ENCODE measurements at regions not wholly inside any gene's neighbourhood (a gene's known extent, or its start where the extent isn't known, plus 50 kb on each side); places are given as distances from the start of the nearest gene placed in this dataset.

DNA sequence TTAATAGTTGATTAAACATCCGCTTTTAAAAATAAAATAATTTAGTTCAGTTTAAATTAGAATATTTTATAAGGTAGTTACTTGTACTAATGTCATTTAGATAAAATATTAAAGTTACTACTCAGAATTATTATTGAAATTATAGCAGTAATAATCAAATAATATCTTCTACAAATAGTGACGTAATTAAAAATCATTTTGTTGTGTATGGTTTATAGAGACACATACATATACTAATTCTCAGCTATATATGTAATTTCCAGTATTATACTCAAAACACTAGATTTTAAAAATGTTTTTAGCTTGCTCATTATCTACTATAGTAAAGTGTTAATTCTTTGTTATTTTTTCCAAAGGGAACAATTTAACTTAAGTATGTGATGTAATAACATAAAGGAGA lies 435.2 kb upstream of the MANEA start:
- no peak for ATAC-seq
- no peak for DNase-seq (ENCODE audit: low spot score)

DNA sequence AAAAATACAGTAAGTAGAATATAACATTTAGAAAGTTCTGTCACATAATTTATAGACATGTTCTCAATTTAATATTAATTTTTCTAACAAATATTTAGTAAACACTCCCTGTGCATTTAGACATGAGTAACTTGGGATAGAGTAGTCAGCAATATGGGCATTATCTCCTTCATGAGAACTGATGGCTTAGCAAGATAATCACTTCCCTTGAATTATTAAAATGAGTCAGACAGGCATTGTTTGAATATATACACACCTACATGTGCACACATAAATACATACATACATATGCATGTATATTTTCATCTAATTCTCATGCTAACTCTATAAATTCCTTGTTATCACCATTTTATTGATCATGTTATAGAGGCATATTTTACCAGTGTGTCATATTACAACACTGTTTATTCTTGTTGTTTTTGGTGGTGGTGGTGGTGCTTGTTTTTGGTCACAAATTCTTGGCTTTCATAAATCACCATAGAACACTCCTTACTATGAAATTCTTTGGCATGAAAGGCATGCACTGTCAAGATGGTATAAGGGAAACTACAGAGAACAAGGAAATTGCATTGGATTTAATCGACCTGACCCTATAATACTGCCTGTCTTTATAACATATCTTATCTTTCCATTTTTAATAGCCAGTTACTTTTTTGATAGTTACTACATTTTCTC lies 434.5 kb upstream of the MANEA start:
- ATAC-seq (no peak), DNase-seq (ENCODE audit: low spot score) (no peak)

DNA sequence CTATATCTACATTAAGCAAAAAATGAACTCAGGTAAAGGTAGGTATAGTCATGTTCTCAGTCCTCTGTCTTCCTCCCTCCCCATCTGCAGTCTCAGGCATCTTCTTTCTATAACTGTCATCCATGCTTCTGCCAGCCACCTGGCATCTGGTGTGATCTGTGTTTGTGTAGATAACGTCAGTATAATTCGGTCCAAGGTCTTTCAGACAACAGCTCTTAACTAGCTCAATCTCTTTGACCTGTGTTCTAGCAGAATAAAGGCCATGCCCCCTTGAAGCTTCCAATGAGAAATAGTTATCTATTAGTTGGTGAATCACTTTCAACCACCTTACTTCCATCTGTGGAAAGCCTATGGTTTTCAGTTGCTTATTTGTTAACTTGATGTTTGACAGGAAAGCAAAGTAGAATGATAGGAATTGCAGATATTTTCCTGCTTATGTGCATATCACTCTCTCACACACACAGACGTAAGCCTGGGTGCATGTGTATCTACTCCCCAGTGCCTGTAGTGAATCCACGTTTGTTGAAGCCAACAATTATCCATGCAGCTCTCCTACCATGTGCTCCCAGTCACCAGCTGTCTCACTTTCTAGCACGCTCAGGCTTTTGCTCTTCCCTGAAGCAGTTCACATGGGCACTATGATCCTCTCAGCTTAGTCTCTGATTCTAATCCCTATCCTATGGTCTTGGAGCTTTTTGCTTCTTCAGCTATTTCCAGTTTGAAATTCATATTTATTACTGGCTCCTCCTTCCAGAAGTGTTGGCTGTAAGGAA lies 433.7 kb upstream of the MANEA start:
- DNase-seq (ENCODE audit: low spot score): no peak
- peak; percentile 83 for ATAC-seq

DNA sequence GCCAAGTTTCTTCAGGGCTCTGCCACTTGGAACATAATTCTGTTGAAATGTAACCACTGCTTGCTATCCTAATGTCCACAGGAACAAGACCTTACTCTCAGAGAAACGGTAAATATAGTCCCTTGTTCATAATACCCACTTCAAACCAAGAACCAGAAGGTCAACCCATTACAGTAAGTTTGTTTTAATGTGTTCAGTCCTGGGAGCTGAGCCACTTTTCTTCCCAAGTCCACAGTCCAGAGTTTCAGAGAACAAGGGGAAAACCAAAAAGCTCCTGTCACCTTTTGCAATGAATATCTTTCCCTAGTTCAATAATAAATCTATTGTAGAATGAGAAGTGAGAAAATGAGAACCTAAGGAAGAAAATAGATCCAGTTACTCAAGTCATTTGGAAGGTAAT lies 431.9 kb upstream of the MANEA start:
- DNase-seq (ENCODE audit: low spot score) (no peak), ATAC-seq (peak; percentile 90)

DNA sequence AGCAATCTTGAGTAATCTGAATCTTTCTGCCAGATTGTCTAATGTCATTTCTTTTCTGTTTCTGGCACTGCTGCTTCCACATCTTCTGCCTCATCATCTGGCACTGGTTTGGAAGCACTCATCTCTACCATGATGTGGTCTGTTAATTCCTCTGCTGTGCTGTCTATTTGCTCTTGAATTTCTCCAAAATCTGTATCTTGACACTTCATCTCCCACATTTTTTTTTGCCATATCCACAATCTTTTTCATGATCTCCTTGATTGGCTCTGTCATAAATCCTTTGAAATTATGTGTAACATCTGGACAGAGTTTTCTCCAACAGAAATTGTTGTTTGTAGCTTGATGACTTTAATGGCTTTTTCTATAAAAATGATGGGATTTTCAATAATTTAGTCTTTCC lies 417.8 kb upstream of the MANEA start:
- ATAC-seq (no peak), DNase-seq (ENCODE audit: low spot score) (no peak)

DNA sequence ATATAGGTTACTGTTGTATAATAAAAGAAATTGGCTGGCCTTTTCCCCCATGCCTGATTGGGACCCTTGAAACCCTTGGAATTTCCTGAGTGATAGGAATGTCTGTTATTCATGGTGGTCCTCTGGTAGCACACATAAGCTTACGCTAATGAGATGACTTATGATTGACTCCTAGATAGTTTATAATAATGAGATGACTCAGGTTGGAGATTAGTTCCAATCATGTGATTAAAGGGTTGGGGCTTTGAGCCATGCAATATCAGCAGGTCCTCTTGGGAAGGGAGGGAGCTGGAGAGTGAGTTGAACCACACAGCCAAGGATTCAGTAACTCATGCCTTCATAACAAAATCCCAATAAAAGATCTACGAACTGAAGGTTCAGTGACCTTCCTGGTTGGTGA lies 407.6 kb upstream of the MANEA start:
- ATAC-seq (no peak), DNase-seq (ENCODE audit: low spot score) (no peak)

DNA sequence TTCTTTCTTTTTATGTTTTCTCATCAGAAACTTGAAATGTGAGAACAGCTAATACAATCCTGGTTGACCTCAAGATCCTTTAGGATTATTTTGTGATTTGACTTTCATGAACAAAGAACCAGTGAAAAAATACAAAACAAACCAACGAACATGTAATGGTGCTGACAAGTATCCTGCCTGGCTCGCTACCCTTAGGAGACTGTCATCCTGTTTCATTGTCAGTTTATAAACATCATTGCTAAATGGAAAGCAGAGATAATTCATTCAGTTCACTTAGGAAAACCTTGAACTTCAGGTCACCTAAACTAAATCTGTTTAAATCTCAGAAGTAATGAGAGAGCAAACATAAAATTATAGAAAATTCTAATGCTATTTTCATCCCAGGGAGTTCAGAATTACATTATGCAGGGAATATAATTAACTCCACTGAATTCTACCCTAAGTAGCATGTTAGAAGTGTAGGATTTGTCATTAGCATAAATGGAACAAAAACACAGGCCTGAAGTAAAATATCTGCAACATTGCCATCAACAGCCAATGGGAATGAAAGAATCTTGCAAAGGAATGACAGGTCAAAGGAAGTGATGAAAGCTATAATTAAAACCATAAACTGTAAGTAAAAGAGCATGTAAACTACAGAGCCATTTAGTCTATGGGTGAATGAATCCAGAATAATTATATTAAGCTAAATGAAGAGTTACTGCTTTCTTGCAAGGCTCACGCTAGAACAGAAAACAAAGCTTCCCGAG lies 401.2 kb upstream of the MANEA start:
- ATAC-seq: no peak
- no peak for DNase-seq (ENCODE audit: low spot score)

DNA sequence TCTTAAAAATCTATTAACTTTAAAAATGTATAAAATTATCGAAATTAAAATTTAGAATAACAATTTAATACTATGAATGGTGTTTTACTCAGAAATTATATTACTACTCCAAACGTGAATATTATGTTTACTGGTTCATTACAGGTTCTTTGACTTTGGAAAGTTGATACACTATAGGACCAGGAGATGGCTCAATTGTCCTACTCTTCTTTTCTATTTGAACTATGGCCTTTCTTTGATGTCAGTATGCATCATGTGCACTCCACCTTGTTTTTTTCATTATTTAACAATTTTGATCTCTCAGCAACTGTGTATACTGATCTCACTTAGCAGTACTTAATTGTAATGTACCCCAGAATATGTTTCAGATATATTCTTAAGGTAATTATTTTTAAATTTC lies 391.5 kb upstream of the MANEA start:
- DNase-seq (ENCODE audit: low spot score): no peak
- no peak for ATAC-seq

DNA sequence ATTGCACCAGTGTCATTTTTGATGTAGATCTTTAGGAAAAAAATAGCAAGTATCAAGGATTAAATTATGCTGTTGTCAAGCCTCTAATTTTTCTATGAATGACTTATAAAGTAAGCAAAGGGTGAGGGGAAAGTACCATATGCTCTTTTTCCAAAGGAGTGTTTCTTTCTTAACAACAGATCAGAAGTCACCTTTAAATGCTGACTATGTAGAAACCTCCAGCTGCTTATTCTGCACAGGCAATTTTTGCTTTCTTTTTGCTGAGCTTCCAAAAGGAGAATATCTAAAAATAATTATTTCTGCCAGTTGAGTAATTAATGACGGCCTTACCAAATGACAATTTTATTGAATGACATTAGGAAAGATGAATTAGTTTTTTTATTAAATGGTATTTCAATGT lies 390.6 kb upstream of the MANEA start:
- DNase-seq (ENCODE audit: low spot score) (no peak), ATAC-seq (no peak)

DNA sequence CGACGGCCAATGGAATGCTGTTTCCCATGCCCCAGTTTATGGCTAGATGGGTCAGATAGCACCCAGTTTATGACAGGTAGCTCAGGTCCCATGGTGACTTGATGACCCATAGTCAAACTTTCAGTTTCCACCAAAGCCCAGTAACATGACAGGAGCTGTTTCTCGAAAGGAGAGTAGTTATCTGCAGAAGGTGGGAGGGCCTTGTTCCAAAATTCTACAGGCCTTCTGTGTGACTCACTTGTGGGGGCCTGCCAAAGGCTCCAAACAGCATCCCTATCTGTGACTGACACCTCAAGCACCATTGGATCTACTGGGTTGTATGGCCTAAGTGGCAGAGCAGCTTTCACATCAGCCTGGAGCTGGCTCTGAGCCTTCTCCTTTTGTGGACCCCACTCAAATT lies 379.7 kb upstream of the MANEA start:
- DNase-seq (ENCODE audit: low spot score): no peak
- ATAC-seq: no peak

DNA sequence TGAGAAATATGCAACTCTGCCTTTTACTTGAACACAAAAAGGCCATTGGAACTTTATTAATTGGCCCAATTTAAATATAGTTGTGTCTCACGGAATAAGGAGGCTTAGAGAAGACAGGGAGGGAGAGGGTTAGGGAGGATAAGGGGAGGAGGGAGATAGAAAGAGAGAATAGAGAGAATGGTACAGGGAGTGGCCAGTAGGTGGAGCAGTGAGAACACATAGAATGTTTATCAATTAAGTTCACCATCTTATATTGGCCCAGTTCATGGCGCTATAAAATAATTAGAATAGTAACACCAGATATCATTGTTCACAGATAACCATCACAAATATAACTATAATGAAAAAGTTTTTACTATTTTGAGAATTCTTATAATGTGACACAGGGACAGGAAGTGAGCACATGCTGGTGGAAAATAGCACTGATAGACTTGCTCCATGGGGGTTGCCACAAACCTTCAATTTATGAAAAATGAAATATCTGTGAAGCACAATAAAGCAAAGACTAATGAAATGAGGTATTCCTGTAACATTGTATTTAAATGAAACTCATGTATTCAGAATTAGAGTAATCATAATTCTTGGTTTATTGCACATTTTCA lies 374.1 kb upstream of the MANEA start:
- ATAC-seq (peak; percentile 90), DNase-seq (ENCODE audit: low spot score) (no peak)

DNA sequence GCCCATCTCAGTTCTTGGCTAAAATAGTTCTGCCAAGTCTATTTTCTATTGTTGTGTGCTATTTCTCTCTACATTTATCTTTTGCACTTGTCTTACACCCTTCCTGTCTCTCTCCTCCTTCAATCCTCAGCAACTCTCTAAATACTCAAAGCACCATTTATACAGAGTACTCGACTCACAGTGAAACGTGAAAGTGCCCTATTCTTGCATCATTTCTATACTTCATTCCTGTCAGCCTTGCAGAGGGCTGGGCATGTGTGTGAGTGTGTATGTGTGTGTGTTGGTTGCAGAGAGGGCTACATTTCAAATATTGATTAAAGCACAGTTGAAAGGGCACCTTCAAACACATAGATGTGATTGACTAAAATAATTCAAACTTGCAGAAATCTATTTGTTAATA lies 373.2 kb upstream of the MANEA start:
- DNase-seq (ENCODE audit: low spot score) (no peak), ATAC-seq (no peak)

DNA sequence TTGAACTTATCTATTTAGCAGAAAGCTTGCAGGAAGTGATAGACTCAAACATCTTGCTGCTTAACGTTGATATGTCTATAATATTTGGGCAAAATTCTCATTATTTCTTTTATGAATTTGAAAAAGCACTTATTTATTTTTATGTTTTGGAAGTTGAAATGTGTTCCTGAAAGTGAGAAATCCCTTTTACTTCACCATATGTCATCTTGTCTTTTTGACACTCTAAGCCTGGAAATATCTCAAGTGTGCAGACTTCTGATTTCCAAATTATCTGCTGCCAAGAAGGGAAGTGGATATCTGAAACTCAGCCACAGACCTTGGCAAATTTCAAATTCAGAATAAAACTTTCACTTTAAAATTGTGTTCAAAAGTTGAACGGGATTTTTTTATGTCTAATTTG lies 368.7 kb upstream of the MANEA start:
- no peak for ATAC-seq

DNA sequence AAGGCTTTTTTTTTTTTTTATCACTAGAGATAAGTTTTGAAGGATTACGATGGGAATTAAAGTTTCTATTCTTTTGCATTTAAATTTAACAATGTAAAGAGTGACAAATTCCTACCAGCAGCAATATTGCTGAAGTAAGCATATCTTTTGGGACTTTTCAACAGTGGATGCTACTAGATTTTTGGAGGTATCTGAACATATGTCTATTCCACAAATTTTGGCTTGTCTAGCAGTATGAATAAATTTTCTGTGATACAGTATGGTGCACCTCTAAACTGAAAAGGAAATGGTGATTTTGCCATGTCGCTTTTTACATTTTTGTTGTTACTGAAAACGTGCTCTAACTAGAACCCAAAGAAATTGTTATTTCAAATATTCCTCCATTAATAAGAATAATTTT lies 368.3 kb upstream of the MANEA start:
- ATAC-seq (no peak), DNase-seq (ENCODE audit: low spot score) (no peak)

More for the DNA sequence above, 368.7 kb upstream of the MANEA start:
- no peak for DNase-seq (ENCODE audit: low spot score)

DNA sequence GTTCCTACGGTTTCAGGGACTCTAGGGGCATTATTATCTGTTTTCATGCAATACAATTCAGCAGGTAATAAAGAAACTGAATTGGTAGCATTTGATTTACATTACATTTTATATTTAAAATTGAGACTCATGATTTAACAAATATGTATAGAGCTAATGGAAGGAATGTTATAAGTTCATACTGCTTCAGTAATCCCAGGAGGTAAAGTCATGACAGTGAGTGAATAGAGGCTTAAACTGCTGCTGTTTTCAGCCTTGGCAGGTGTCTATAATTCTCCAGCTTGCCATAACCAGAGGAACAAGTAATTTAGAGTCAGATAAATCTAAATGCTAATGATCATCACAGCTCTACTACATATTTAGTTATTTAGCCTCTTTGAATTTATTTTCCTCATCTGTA lies 360.8 kb upstream of the MANEA start:
- ATAC-seq: no peak

DNA sequence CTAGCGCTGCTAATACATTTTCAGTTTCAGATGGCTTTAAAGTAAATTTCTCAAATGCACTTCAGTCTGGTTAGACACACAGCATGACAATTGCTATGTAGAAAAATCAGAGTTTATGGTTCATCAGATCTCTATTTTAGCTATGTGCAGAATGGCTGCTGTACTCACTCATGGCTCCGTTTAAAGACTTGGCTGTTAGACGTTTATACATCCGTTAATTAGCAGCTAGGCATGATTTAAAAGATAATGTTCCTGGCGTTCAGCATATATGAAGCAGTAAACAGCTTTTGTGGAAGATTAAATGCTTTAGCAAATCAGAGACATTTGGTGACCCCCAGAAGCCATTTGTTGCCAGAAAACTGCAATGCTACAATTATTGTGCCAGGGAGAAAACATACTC lies 350.0 kb upstream of the MANEA start:
- no peak for DNase-seq (ENCODE audit: low spot score)
- ATAC-seq: no peak

More for the DNA sequence above, 360.8 kb upstream of the MANEA start:
- no peak for DNase-seq (ENCODE audit: low spot score)

DNA sequence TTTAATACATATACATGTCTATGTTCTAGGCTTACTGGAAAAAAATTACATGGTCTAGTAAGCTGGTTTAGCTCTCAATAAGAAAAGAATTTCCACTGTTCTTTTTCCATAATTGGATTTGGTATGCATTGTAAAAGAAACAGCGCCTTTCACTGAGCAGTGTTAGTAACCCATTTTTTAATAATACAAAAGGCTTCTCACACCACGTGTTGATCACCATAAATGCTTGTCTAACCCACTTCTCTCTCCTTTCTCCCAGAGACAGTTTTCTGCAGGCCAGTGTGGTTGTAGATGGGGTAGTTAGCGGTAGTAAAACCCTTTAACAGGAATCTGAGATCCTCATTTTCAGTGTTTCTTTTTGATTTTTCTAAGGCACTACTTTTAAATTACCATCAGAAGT lies 348.7 kb upstream of the MANEA start:
- no peak for ATAC-seq
- no peak for DNase-seq (ENCODE audit: low spot score)

DNA sequence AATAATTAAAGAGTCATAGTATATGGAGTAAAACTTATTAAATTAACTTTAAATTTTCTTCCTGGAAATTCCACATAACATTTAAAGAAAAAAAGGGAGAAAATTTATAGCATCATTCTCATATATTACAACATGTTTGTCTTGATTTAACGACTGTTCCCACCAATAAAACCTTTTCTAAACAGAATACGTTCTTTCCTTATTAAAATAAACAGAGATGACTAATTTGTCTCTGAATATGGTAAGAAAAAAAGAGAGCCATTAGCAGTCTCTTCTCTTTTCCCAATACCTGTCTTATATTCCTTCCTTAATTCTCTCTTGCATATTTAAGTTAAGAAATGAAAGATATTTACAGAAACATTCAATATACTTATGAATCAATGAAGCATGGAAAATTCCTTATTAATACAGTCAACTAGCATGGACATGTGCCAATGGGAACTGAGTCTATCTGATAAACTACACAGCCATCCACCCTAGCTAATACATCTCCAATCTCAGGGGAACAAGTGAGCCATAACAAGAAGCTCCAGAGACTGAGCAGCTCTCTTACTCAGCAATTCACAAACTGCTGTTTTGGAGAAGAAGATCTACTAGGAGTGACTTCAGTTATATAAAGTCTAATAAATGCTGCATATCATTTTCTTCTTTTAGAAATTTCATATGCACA lies 347.1 kb upstream of the MANEA start:
- DNase-seq (ENCODE audit: low spot score) (no peak), ATAC-seq (no peak)

DNA sequence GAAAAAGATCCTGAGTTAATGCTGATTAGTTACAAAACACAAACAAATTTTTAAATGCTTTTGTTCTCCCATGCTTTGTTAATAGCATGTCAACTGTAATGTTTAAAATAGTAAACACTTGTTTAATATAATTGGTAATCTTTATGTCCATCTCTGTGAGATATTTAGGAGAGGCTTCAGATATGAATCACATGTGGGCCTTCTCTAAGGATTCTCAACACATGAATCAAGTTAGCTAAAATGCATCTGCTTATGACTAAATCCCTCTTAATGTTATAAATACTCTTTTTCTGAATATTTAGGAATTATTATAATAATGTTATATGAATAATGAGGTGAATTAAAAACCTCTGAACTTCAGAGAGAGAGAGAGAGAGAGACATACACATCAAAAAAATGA lies 345.9 kb upstream of the MANEA start:
- DNase-seq (ENCODE audit: low spot score) (no peak), ATAC-seq (no peak)

DNA sequence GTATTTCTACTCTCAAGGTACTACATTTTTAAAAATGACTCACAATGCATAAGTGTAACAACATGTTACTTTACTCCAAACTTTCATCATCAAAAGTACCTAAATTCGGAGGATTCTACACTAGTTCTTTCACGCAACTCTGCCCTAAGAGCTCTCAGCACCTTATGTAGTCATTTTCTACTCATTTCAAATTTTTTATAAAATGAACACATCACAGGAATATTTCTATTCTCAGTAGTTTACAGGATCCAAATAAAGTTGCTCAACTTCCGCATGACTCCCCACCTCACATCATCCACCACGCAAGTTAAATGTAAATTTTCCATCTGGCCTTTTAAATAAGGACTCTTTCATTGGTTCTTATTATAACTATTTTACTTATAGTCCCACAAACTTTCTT lies 344.9 kb upstream of the MANEA start:
- no peak for ATAC-seq

DNA sequence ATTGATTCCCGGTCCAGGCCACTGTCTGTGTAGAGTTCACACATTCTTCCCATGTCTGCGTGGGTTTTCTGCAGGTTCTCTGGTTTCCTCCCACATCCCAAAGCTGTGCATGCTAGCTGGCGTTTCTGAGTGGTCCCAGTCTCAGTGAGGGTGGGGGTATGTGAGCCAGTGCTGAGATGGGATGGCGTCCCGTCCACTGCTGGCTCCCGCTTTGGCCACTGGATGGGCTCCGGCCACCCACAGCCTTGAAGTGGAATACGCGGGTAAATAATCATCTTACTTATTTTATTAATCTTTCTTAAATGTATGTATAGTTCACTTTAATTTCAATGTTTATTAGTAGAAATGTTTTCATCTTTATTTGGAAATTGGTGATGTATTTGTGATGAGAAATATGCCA lies 343.5 kb upstream of the MANEA start:
- no peak for DNase-seq (ENCODE audit: low spot score)
- no peak for ATAC-seq

More for the DNA sequence above, 344.9 kb upstream of the MANEA start:
- DNase-seq (ENCODE audit: low spot score): no peak
